Lower leg skin (tissue), 4 donors: ENCODE measurements at regions not wholly inside any gene's neighbourhood (a gene's known extent, or its start where the extent isn't known, plus 50 kb on each side); places are given as distances from the start of the nearest gene placed in this dataset.

Experiments used
- DNase-seq, 2 donors: peaks; one replicate each; pipeline ENCODE4 v3.0.0-alpha.2; 2019; ENCODE audit warnings: low spot score in 2 of 2
- H3K4me3 ChIP-seq: fragments of 200-600 bp; sonication (generic); 2 replicates; pipeline ENCODE4 v1.5.1; 2017; ENCODE audit warnings: mild to moderate bottlenecking, low read depth; ENCODE audit not compliant: poor library complexity, severe bottlenecking
- CTCF ChIP-seq, 3 donors: fragments of 450-650 bp; IDR thresholded peaks; one replicate each; pipeline ENCODE4 v1.5.1; 2016; ENCODE audit warnings: antibody characterized with exemption in 3 of 3, mild to moderate bottlenecking in 3 of 3, moderate library complexity in 2 of 3
- POLR2A ChIP-seq, 2 donors: fragments of 450-650 bp; IDR thresholded peaks; one replicate each; pipeline ENCODE4 v1.6.1; 2016 to 2017; ENCODE audit warnings: antibody characterized with exemption in 2 of 2, mild to moderate bottlenecking in 1 of 2, moderate library complexity in 1 of 2
- WGBS, 2 donors: methylation state at CpG; one replicate each; pipeline ENCODE4 v1.1.5; 2018; 5-methylcytosine and 5-hydroxymethylcytosine counted together
- intact Hi-C: fragments of 100-400 bp; cut with DNase I; formaldehyde crosslinking; loops from one replicate; pipeline ENCODE4 v1.15.0; 2023; ENCODE audit warnings: low total_unique reads

DNA sequence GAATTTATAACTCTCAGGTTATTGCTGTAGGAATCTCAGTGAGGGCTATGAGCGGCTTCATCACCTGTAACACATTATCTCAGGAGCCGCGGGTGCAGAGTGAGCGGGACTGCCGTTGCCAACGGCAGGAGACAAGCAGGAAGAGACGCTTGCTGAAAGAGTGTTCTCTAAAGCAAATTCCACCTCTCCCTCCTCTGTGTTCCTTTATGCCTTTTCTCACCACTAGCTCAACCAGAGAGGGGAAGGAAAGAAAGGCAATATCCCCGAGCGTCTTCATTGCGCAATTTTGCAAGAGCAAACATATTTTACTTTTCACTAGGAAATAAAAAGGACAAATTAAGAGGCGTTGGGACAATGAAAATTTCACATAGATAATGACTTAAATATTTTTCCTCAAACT lies 185.2 kb upstream of the EXOC2 start:
- 53 to 69% methylated on average over 11 of the region's 11 CpGs for WGBS, 2 donors
- intact Hi-C loops = no loop called here
- DNase-seq = no peak
- TF ChIP-seq CTCF (IDR thresholded peaks at IDR 0.05) = no peak
- no peak overlapping the region for H3K4me3 ChIP-seq

DNA sequence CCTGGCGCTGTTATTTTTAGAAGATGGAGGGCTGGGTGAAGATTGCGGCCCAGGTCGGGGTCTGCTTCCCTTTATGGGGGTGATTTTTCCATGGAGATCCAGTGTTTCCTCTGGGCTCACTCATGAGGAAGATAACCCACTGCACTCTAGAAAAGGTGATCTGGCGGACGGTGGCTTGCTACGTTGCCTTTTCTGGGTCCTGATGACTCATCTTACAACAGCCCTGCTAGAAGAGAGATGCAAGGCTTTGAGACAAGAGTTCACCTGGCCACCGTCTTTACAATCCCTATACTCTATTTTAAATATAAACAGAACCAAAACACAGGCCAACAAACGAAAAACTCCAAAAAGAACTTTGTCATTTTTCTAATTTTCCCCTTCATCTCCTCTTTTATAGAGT lies 182.1 kb upstream of the EXOC2 start:
- intact Hi-C loops = no loop called here

GRCh38 chr6:872570-873125 lies 179.7 kb upstream of the EXOC2 start:
- DNase-seq = no peak
- 60 to 69% methylated on average over 10 of the region's 10 CpGs for WGBS, 2 donors
- intact Hi-C loops = no loop called here
- TF ChIP-seq POLR2A (IDR thresholded peaks at IDR 0.05) (no peak), CTCF (IDR thresholded peaks at IDR 0.05) (no peak)
- no peak overlapping the region for H3K4me3 ChIP-seq

More for the DNA sequence above, 182.1 kb upstream of the EXOC2 start:
- WGBS, 2 donors = 83 to 84% methylated on average over 8 of the region's 8 CpGs
- H3K4me3 ChIP-seq = no peak overlapping the region
- peak in 1 of 2 donors; percentile 13 for DNase-seq
- TF ChIP-seq CTCF (IDR thresholded peaks at IDR 0.05) = no peak
- TF ChIP-seq POLR2A (IDR thresholded peaks at IDR 0.05) = no peak

DNA sequence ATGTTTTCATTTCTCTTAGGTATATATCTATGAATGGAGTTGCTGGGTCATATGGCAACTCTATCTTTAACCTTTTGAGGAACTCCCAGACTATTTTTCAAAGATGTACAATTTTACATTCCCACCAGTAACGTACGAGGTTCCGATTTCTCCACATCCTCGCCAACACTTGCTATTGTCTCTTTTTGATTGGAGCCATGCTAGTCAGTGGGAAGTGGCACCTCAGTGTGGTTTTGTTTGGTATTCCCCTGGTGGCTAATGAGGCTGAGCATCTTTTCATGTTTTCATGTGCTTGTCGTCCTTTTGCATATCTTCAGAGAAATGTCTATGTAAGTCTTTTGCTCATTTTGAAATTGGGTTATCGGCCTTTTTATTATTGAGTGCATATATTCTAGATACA lies 178.6 kb upstream of the EXOC2 start:
- WGBS, 2 donors = 94 to 96% methylated on average over 6 of the region's 6 CpGs
- TF ChIP-seq CTCF (IDR thresholded peaks at IDR 0.05) = no peak
- no peak overlapping the region for H3K4me3 ChIP-seq
- intact Hi-C loops = no loop called here
- no peak for DNase-seq

DNA sequence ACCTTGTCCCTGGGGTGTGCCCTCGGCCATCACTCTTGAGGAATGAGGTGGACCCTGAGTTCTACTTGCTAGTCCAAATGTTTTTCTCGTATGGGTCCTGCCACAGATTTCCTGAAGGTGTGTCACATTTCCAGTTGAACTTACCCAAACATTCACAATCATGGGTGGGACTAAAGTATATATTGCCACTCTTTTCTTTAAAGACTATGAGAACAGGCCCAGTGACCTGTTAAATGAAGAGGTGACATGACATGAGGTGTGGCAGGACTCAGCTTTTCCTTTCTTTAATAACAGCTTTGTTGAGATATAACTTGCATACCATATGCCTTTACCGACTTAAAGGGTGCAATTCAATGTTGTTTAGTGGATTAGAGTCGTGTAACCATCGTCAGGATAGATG lies 177.2 kb upstream of the EXOC2 start:
- DNase-seq = no peak
- TF ChIP-seq CTCF (IDR thresholded peaks at IDR 0.05) = no peak
- TF ChIP-seq POLR2A (IDR thresholded peaks at IDR 0.05) = no peak
- no peak overlapping the region for H3K4me3 ChIP-seq
- WGBS, 2 donors = 78 to 79% methylated on average over 5 of the region's 5 CpGs
- intact Hi-C loops = no loop called here

DNA sequence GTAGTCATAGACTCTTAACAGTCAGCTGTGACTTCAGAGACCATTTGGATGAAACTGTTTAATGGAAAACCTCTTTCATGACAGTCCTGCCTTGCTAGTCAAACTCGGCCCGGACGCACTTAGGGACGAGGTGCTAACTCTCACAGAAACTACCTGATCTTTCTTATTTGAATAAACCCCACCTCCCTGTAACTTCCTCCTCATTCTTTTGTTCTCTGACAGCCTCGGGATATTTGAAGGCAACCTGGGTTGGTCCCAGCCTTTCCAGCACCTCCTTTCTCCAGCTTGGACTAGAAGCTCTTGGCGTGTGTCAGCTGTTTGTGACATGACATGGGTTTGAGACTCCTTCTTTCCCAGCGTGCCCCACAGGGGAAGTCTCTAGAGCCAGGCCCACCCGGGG lies 175.3 kb upstream of the EXOC2 start:
- WGBS, 2 donors = 86 to 89% methylated on average over 8 of the region's 8 CpGs
- intact Hi-C loops = no loop called here
- DNase-seq = no peak
- no peak overlapping the region for H3K4me3 ChIP-seq
- TF ChIP-seq CTCF (IDR thresholded peaks at IDR 0.05) (no peak), POLR2A (IDR thresholded peaks at IDR 0.05) (no peak)
